CD4-positive, alpha-beta T cell treated with Interleukin-12 subunit alpha and Interleukin-12 subunit beta, for 1 hour (primary cell): ENCODE measurements at regions not wholly inside any gene's neighbourhood (a gene's known extent, or its start where the extent isn't known, plus 50 kb on each side); places are given as distances from the start of the nearest gene placed in this dataset.
A peak's percentile ranks its signal among the peaks of the same experiment; 100 is the strongest.
"Not testable (repeated sequence)": the region's sequence is repeated elsewhere in the genome, so short reads cannot be mapped to it uniquely, and the experiment has no call there.

Experiments
- DNase-seq: peaks from one replicate; pipeline ENCODE4 v3.0.0-alpha.2; 2020

DNA sequence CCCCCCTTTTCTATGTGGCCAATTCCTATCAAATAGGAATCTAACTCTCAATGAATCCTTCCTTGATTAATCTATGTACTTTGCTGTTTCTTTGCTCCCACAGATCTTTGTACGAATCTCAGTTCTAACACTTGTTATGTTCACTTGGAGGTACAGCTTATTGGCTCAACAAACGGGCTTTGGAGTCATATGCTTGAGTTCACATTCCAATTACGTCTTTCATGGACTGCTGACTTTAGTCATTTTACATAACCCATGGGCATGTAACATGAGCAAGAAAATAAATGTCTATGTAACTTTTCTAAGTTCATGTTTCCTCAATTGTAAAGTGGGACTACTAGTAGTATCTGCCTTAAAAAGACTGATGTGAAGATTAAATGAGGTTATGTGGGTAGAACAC is 123.2 kb upstream of the TBC1D5 start:
- no peak for DNase-seq

- no peak for DNase-seq
These were observed 119.0 kb upstream of the TBC1D5 start for GRCh38 chr3:17861476-17861875.

DNA sequence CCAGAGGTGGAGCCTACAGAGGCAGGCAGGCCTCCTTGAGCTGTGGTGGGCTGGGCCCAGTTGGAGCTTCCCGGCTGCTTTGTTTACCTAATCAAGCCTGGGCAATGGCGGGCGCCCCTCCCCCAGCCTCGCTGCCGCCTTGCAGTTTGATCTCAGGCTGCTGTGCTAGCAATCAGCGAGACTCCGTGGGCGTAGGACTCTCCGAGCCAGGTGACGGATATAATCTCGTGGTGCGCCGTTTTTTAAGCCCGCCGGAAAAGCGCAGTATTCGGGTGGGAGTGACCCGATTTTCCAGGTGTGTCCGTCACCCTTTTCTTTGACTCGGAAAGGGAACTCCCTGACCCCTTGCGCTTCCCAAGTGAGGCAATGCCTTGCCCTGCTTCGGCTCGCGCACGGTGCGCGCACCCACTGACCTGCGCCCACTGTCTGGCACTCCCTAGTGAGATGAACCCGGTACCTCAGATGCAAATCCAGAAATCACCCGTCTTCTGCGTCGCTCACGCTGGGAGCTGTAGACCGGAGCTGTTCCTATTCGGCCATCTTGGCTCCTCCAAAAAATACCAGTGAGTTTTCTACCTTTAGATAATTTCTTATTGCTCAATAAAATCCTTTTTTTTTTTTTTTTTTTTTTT is 118.5 kb upstream of the TBC1D5 start:
- DNase-seq, result not testable (repeated sequence)

DNA sequence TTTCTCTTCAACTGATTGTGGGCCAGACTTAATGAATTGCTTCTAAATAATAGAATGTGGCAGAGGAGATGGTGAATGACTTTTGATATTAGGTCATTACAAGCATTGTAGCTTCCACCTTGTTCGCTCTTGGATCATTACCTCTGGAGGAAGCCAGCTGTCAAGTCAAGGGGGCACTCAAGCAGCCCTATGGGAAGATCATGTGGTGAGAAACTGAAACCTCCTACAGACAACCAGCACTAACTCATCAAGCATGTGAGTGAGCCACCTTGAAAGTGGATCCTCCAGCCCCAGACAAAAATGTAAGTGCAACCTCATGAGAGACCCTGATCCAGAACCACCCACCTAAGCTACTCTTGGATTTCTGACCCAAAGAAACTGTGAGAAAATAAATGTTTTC is 109.8 kb upstream of the TBC1D5 start:
- DNase-seq, result no peak

GRCh38 chr3:17850448-17850847 is 108.0 kb upstream of the TBC1D5 start:
- no peak for DNase-seq

DNA sequence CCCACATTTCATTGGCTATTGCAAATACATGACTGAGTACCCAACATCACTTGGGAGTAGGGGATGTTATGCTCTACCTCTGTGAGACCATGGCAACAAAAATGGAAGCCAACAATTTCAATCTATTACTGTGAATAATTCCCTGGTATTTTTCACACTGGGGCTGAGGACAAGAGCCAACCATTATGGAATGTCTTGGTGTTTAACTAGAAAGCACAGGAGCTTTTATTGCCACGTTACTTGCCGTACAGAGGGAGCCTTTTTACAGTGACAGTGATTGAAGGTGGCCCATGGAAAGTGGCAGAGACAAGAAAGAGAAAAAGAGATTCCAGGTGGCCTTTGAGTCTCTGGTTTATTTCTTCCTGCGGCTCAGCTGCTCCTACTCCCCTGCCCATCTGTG is 105.7 kb upstream of the TBC1D5 start:
- no peak for DNase-seq

- DNase-seq, result no peak
These were observed 104.7 kb upstream of the TBC1D5 start for GRCh38 chr3:17847156-17847555.

DNA sequence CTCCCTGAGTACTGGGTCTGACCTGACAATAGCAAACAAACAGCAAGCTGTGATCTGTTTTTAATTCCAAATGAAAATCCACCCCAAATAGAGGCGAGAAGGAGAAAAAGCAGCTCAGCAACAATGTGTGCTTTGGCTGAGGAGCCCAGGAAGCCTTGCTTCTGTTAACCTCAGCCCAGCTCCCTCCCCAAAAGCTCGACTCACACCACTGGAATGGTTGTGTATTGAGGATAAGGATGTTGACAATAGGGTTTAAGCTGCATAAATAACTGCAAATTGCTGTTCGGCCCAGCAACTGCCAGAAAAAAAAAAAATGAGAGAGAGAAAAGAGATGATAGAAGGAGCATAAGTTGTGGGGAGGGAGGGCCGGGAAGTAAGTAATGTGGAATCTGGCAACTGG is 104.0 kb upstream of the TBC1D5 start:
- DNase-seq, result no peak

DNA sequence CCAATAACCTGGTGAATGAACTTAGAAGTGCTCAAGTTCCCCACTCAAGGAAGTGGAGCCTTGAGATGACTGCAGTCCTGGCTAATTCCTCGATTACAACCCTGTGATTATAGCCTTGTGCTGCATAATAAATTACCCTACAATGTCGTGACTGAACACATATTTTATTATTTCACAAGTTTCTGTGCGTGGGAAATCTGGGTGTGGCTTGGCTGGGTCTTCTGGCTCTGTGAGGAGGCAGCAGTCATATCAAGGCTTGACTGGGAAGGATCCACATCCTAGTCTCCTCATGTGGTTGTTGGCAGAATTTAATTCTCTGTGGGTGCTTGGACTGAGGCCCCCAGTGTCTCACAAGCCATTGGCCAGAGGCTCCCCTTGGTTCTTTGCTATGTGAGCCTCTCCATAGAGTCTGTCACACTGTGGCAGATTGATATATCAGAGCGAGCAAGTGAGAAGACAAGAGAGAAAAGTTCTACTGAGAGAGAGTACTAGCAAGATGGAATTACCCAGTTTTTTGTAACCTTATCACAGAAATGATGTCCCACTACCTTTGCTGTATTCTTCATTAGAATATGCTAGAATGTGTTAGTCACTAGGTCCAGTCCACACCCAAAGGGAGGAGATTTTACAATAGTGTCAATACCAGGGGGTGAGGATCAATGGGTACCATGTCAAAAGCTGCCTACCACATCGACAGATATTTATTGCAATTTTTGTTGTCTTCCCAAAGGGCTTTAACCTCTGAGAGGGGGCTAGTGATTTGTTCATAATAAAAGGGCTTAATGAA is 102.8 kb upstream of the TBC1D5 start:
- no peak for DNase-seq

GRCh38 chr3:17844236-17844635 is 101.8 kb upstream of the TBC1D5 start:
- DNase-seq, result no peak

GRCh38 chr3:17841190-17841828 is 98.9 kb upstream of the TBC1D5 start:
- DNase-seq, result peak; percentile 66

DNA sequence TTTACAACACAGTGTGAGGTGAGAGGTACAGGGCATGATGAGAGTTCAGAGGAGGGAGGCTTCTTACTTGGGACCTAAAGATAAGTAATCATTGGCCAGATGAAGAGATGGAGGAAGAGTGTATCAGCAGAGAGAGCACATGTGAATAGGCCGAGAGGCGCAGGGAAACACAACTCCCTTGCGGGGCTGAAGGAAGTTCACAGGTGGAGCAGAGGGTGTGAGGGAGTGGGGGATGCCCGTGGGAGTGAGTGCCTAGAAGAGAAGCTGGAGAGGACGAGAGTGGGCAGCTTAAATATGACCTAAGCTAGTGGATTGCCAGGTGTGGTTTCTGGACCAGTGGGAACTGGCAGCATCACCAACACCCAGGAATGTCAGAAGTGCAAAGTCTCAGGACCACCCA is 98.2 kb upstream of the TBC1D5 start:
- DNase-seq, result no peak

DNA sequence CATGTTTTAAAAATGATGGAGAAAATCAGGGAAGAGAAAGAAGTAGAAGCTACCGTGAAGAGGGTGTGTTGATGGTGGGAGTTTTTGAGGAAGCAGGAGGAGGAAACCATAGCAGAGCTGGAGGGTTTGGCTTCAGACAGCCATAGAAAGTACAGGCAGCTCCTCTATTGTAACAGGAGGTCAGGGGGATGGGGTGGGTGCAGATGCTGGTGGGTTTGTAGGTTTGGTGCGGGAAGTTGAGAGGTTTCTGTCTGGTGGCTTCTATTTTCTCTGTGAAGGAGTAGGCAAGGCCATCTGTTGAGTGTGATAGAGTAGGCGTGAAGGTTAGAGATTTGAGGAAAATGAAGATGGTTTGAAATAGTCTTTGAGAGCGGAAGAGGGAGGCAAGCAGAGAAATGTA is 97.7 kb upstream of the TBC1D5 start:
- no peak for DNase-seq

DNA sequence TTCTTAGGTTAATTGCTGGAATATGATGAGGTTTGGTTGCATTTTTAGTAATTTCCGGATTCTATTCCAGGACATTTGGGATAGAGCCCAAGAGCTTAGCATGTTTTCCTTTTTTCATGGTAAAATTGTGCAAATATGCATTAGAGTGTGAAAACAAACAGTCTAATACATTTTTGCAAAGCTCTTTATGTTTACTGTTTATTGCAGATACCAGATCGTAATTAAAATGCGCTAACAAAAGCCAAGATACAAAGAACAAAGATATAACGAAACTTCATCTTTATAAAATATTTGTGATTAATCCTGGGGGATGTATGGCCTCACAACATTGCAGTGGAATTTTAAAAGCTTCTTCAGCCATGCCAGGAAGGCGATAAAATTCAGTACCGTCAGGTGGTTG is 94.5 kb upstream of the TBC1D5 start:
- no peak for DNase-seq

- DNase-seq, result no peak
These were observed 93.7 kb upstream of the TBC1D5 start for GRCh38 chr3:17836092-17836491.

- no peak for DNase-seq
These were observed 91.5 kb upstream of the TBC1D5 start for GRCh38 chr3:17833786-17834559.

DNA sequence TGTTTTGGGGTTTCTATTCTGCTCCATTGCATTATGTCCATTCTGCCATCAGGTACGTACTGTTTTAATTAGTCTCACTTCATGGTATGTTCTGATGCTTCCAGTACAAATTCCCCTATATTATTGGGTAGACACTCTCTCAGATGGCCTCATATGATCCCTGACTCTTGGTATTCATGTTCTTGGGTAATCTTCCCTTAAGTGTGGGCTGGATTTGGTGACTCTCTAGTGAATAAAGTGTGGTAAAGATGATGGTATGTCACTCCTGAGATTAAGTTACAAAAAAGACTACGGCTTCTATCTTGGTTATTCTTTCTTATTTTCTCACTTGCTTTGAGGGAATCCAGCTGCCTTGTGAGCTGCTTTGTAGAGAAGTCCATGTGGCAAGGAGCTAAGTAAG is 89.6 kb upstream of the TBC1D5 start:
- DNase-seq, result no peak

DNA sequence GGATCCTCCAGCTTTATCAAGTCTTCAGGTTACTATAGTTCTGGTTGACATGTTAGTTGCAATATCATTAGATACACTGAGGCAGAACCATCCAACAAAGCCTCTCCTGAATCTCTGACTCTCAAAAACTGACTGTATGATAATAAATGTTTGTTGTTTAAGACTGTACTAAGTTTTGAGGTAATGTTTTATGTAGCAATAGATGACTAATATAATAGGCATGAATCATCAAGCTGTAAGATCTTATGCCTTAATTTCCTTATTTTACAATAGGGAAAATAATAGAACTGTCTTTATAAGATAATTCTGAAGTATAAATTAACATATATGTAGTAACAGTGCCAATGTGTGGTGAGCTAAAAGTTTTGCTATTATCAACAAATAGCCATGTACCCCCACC is 88.9 kb upstream of the TBC1D5 start:
- DNase-seq, result no peak

- DNase-seq, result no peak
These were observed 88.4 kb upstream of the TBC1D5 start for GRCh38 chr3:17830788-17831187.

DNA sequence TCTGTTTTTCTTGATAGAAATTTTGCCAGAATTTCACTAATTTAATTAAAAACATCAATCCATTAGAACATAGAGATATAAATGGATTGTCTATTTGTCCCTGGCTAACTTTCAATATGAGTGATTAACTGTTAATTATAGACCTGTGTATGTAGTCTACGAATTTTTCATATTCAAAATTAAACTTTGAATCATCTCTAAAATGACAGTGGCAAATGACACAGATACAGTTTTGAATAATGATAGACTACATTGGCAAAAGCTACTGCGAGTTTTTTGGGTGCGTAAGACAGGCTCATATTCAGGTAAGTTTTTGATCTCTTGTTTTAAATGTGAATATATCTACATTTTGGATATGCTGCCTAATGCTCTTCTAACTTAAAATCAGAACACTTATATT is 86.0 kb upstream of the TBC1D5 start:
- no peak for DNase-seq

GRCh38 chr3:17825298-17825697 is 82.9 kb upstream of the TBC1D5 start:
- no peak for DNase-seq

DNA sequence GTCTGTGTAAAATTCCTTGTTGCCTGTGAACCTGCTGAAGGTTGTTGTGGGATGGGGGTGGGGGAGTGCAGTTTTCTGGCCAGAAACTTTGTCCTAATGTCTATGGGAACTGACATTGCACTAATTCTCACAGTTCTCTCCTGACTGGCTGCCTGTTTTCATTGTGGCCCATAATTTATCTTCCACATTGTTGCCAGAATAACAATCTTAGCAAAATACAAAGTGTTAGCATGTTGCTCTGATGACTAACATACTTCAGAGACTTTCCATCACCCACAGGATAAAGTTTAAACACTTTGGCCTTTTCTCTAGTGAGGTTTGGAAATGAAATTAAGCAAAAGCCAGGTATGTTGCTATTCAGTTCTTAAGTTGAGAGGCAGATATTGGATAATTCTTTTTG is 81.4 kb upstream of the TBC1D5 start:
- no peak for DNase-seq

DNA sequence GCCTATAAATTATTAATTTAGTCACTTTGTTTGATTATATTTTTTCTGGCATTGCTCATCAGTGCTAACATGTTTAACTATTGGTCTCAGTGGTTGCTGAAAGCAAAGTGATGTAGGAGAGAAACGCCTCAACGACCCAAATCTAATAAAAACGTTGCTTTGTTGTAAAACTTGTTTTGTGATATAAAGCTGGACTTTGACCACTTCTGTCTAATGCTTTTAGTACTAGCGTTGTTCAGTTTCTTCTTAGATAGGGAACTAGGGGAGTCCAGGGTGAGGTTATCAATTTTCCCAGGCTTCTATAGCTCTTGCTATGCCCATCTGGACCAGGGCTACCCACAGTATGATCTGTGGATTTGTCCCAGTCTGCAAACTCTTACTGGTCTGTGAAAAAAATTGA is 80.6 kb upstream of the TBC1D5 start:
- DNase-seq, result no peak

DNA sequence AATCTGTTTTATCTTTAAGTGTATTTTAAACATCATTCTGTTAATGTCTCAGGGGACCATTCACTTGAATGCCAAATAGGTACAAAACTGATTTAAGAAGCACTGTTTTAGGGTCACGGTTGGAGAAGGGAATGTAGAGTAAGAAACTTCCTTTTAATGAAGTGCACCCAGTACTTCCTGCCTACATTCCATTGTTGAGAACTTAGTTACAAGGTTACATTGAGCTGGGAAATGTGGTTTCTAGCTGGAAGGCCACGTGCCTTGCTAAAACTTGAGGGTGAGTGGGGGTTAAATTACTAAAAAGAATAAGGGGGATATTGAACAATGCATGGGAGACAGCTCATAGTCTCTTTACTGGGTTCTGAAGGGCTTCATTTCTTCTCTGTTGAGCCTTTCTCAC is 78.3 kb upstream of the TBC1D5 start:
- no peak for DNase-seq
